ENCODE measurements at regions not wholly inside any gene's neighbourhood (a gene's known extent, or its start where the extent isn't known, plus 50 kb on each side); places are given as distances from the start of the nearest gene placed in this dataset.

- DNase-seq (ENCODE audit: low read depth, low spot score) = no peak
These were observed 76.8 kb upstream of the GATA2 start for GRCh38 chr3:128569756-128570155.

GRCh38 chr3:128568602-128569490 is 75.8 kb upstream of the GATA2 start:
- DNase-seq (ENCODE audit: low read depth, low spot score) = no peak

- DNase-seq (ENCODE audit: low read depth, low spot score) = no peak
These were observed 74.8 kb upstream of the GATA2 start for GRCh38 chr3:128567705-128568356.

- DNase-seq (ENCODE audit: low read depth, low spot score) = no peak
These were observed 74.1 kb upstream of the GATA2 start for GRCh38 chr3:128567141-128567540.

GRCh38 chr3:128563439-128563838 is 70.4 kb upstream of the GATA2 start:
- DNase-seq (ENCODE audit: low read depth, low spot score) = no peak

- no peak for DNase-seq (ENCODE audit: low read depth, low spot score)
These were observed 68.5 kb upstream of the GATA2 start for GRCh38 chr3:128561504-128561903.

GRCh38 chr3:128560768-128561167 is 67.8 kb upstream of the GATA2 start:
- no peak for DNase-seq (ENCODE audit: low read depth, low spot score)

- no peak for DNase-seq (ENCODE audit: low read depth, low spot score)
These were observed 66.7 kb upstream of the GATA2 start for GRCh38 chr3:128559486-128560225.

- no peak for DNase-seq (ENCODE audit: low read depth, low spot score)
These were observed 64.7 kb upstream of the GATA2 start for GRCh38 chr3:128557531-128558280.

GRCh38 chr3:128556907-128557306 is 63.9 kb upstream of the GATA2 start:
- no peak for DNase-seq (ENCODE audit: low read depth, low spot score)

- DNase-seq (ENCODE audit: low read depth, low spot score) = no peak
These were observed 63.4 kb upstream of the GATA2 start for GRCh38 chr3:128556384-128556783.

- DNase-seq (ENCODE audit: low read depth, low spot score) = no peak
These were observed 62.8 kb upstream of the GATA2 start for GRCh38 chr3:128555841-128556240.

- DNase-seq (ENCODE audit: low read depth, low spot score) = peak; percentile 52
These were observed 62.3 kb upstream of the GATA2 start for GRCh38 chr3:128555098-128555825.

GRCh38 chr3:128554465-128555097 is 61.6 kb upstream of the GATA2 start:
- DNase-seq (ENCODE audit: low read depth, low spot score) = no peak

- peak; percentile 82 for DNase-seq (ENCODE audit: low read depth, low spot score)
These were observed 61.1 kb upstream of the GATA2 start for GRCh38 chr3:128554100-128554464.

- no peak for DNase-seq (ENCODE audit: low read depth, low spot score)
These were observed 60.6 kb upstream of the GATA2 start for GRCh38 chr3:128553560-128553959.

GRCh38 chr3:128551867-128552266 is 58.9 kb upstream of the GATA2 start:
- no peak for DNase-seq (ENCODE audit: low read depth, low spot score)

- no peak for DNase-seq (ENCODE audit: low read depth, low spot score)
These were observed 58.5 kb upstream of the GATA2 start for GRCh38 chr3:128551451-128551850.

GRCh38 chr3:128550471-128551126 is 57.6 kb upstream of the GATA2 start:
- DNase-seq (ENCODE audit: low read depth, low spot score) = no peak

GRCh38 chr3:128550113-128550440 is 57.1 kb upstream of the GATA2 start:
- DNase-seq (ENCODE audit: low read depth, low spot score) = no peak

Measured in pulmonary artery endothelial cell (primary cell).